Thyroid gland (tissue), 4 donors: ENCODE measurements at regions not wholly inside any gene's neighbourhood (a gene's known extent, or its start where the extent isn't known, plus 50 kb on each side); places are given as distances from the start of the nearest gene placed in this dataset.

Source experiments
- POLR2A ChIP-seq, 2 donors: fragments of 450-650 bp; IDR thresholded peaks; one replicate each; pipeline ENCODE4 v1.6.1; 2017; ENCODE audit warnings: antibody characterized with exemption in 2 of 2, mild to moderate bottlenecking in 2 of 2, moderate library complexity in 1 of 2
- TF ChIP-seq, protein P1 (sequence below), 6 experiments: fragments of 200-600 bp in 3 of 6; fragments of 450-650 bp in 3 of 6; sonication (generic) in 3 of 6; IDR thresholded peaks; one replicate each; pipeline ENCODE4 v1.5.1; 2016 to 2019; ENCODE audit warnings: antibody characterized with exemption in 6 of 6, mild to moderate bottlenecking in 2 of 6, inconsistent platforms in 1 of 6, moderate library complexity in 1 of 6

DNA sequence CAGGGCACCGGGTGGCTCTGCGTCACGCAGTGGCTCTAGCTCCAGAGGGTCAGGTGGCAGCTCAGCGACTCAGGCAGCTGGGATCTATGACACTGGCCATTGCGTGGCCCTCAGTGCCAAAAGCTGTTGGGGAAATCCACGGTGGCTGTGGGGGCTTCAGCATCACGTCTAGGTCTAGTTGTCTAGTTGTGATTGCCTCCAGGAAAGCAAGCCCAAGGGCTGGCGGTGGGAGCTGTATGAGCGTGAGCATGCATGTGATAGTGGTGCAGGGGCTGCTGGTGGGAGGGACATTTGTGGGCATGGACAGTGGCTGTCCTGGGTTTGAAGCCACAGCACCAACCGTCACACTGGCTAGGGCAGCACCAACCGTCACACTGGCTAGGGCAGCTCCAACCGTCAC lies 191.4 kb downstream of the THBS2 start:
- no peak for TF ChIP-seq POLR2A (IDR thresholded peaks at IDR 0.05)
- TF ChIP-seq, protein P1, sequence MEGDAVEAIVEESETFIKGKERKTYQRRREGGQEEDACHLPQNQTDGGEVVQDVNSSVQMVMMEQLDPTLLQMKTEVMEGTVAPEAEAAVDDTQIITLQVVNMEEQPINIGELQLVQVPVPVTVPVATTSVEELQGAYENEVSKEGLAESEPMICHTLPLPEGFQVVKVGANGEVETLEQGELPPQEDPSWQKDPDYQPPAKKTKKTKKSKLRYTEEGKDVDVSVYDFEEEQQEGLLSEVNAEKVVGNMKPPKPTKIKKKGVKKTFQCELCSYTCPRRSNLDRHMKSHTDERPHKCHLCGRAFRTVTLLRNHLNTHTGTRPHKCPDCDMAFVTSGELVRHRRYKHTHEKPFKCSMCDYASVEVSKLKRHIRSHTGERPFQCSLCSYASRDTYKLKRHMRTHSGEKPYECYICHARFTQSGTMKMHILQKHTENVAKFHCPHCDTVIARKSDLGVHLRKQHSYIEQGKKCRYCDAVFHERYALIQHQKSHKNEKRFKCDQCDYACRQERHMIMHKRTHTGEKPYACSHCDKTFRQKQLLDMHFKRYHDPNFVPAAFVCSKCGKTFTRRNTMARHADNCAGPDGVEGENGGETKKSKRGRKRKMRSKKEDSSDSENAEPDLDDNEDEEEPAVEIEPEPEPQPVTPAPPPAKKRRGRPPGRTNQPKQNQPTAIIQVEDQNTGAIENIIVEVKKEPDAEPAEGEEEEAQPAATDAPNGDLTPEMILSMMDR (IDR thresholded peaks at IDR 0.05) = no peak
